ENCODE measurements at regions not wholly inside any gene's neighbourhood (a gene's known extent, or its start where the extent isn't known, plus 50 kb on each side); places are given as distances from the start of the nearest gene placed in this dataset.

GRCh38 chr4:137640156-137640837, 108.0 kb upstream of the PCDH18 start:
- DNase-seq (ENCODE audit: low read depth in 1 of 2, low spot score in 1 of 2) = no peak

- no peak for DNase-seq (ENCODE audit: low read depth in 1 of 2, low spot score in 1 of 2)
Measured at GRCh38 chr4:137638934-137639333, 106.6 kb upstream of the PCDH18 start.

GRCh38 chr4:137635601-137636000, 103.3 kb upstream of the PCDH18 start:
- DNase-seq (ENCODE audit: low read depth in 1 of 2, low spot score in 1 of 2) = no peak

- DNase-seq (ENCODE audit: low read depth in 1 of 2, low spot score in 1 of 2) = no peak
Measured at GRCh38 chr4:137635108-137635507, 102.8 kb upstream of the PCDH18 start.

GRCh38 chr4:137632842-137633241, 100.5 kb upstream of the PCDH18 start:
- no peak for DNase-seq (ENCODE audit: low read depth in 1 of 2, low spot score in 1 of 2)

- DNase-seq (ENCODE audit: low read depth in 1 of 2, low spot score in 1 of 2) = no peak
Measured at GRCh38 chr4:137631605-137632004, 99.3 kb upstream of the PCDH18 start.

- DNase-seq (ENCODE audit: low read depth in 1 of 2, low spot score in 1 of 2) = no peak
Measured at GRCh38 chr4:137630252-137630651, 98.0 kb upstream of the PCDH18 start.

- no peak for DNase-seq (ENCODE audit: low read depth in 1 of 2, low spot score in 1 of 2)
Measured at GRCh38 chr4:137627739-137628460, 95.6 kb upstream of the PCDH18 start.

GRCh38 chr4:137626942-137627738, 94.8 kb upstream of the PCDH18 start:
- no peak for DNase-seq (ENCODE audit: low read depth in 1 of 2, low spot score in 1 of 2)

GRCh38 chr4:137623013-137623412, 90.7 kb upstream of the PCDH18 start:
- DNase-seq (ENCODE audit: low read depth in 1 of 2, low spot score in 1 of 2) = no peak

GRCh38 chr4:137621056-137621455, 88.8 kb upstream of the PCDH18 start:
- no peak for DNase-seq (ENCODE audit: low read depth in 1 of 2, low spot score in 1 of 2)

- no peak for DNase-seq (ENCODE audit: low read depth in 1 of 2, low spot score in 1 of 2)
Measured at GRCh38 chr4:137614491-137614890, 82.2 kb upstream of the PCDH18 start.

- DNase-seq (ENCODE audit: low read depth in 1 of 2, low spot score in 1 of 2) = no peak
Measured at GRCh38 chr4:137611998-137612700, 79.9 kb upstream of the PCDH18 start.

GRCh38 chr4:137610960-137611359, 78.7 kb upstream of the PCDH18 start:
- no peak for DNase-seq (ENCODE audit: low read depth in 1 of 2, low spot score in 1 of 2)

GRCh38 chr4:137609718-137610430, 77.6 kb upstream of the PCDH18 start:
- DNase-seq (ENCODE audit: low read depth in 1 of 2, low spot score in 1 of 2) = no peak

- DNase-seq (ENCODE audit: low read depth in 1 of 2, low spot score in 1 of 2) = no peak
Measured at GRCh38 chr4:137608085-137608484, 75.8 kb upstream of the PCDH18 start.

- DNase-seq (ENCODE audit: low read depth in 1 of 2, low spot score in 1 of 2) = no peak
Measured at GRCh38 chr4:137602436-137602835, 70.1 kb upstream of the PCDH18 start.

GRCh38 chr4:137601934-137602333, 69.6 kb upstream of the PCDH18 start:
- DNase-seq (ENCODE audit: low read depth in 1 of 2, low spot score in 1 of 2) = no peak

- DNase-seq (ENCODE audit: low read depth in 1 of 2, low spot score in 1 of 2) = no peak
Measured at GRCh38 chr4:137599734-137600133, 67.4 kb upstream of the PCDH18 start.

- no peak for DNase-seq (ENCODE audit: low read depth in 1 of 2, low spot score in 1 of 2)
Measured at GRCh38 chr4:137597752-137598430, 65.6 kb upstream of the PCDH18 start.

Data from activated CD4-positive, alpha-beta T cell treated with anti-CD3 and anti-CD28 coated beads, Interleukin-2, amount 50 U/mL, for 24 hours (primary cell).